ENCODE measurements at regions not wholly inside any gene's neighbourhood (a gene's known extent, or its start where the extent isn't known, plus 50 kb on each side); places are given as distances from the start of the nearest gene placed in this dataset.
A peak's percentile ranks its signal among the peaks of the same experiment; 100 is the strongest.

DNA sequence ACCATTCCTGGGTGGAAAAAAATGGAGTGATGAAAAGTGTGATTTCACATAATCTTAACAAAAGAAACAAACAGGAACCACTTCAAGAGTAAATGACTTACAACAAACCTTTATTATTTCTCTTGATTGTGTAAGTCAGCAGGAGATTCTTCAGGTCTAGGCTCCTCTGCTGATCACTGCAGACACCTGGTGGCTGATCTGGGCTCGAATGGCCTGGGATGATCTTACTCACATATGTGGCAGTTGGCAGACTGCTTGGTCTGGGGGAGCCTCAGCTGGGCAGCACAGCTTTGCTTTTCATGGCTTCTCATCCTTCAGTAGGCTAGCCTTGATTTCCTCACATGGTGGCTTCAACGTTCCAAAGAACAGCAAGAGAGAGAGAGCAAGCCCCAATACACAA, 215.4 kb upstream of the PRICKLE1 start:
- intact Hi-C loops (cut with micrococcal nuclease): no loop called here
- no peak overlapping the region for H3K4me3 ChIP-seq (replicated peaks in 1 of 2; ENCODE audit: low read depth in 1 of 2, low read length in 2 of 2)
- H3K4me1 ChIP-seq (ENCODE audit: control insufficient read depth in 1 of 2, insufficient read depth in 2 of 2, low read length in 2 of 2): no peaks in the 10 kb centered on the region
- H3K27me3 ChIP-seq (ENCODE audit: insufficient read depth, low read length): no peaks in the 10 kb centered on the region
- TF ChIP-seq TCF7L2 (IDR thresholded peaks at IDR 0.05; ENCODE audit: borderline replicate concordance, extremely low read depth, insufficient read depth, insufficient read length) (no peak), RAD21 (IDR thresholded peaks at IDR 0.05; ENCODE audit: low read depth) (peak; percentile 27; the same call in 1 of the 2 replicates), EZH2phosphoT487 (IDR thresholded peaks at IDR 0.05; ENCODE audit: borderline replicate concordance) (no peak)
- TF ChIP-seq, protein P1, sequence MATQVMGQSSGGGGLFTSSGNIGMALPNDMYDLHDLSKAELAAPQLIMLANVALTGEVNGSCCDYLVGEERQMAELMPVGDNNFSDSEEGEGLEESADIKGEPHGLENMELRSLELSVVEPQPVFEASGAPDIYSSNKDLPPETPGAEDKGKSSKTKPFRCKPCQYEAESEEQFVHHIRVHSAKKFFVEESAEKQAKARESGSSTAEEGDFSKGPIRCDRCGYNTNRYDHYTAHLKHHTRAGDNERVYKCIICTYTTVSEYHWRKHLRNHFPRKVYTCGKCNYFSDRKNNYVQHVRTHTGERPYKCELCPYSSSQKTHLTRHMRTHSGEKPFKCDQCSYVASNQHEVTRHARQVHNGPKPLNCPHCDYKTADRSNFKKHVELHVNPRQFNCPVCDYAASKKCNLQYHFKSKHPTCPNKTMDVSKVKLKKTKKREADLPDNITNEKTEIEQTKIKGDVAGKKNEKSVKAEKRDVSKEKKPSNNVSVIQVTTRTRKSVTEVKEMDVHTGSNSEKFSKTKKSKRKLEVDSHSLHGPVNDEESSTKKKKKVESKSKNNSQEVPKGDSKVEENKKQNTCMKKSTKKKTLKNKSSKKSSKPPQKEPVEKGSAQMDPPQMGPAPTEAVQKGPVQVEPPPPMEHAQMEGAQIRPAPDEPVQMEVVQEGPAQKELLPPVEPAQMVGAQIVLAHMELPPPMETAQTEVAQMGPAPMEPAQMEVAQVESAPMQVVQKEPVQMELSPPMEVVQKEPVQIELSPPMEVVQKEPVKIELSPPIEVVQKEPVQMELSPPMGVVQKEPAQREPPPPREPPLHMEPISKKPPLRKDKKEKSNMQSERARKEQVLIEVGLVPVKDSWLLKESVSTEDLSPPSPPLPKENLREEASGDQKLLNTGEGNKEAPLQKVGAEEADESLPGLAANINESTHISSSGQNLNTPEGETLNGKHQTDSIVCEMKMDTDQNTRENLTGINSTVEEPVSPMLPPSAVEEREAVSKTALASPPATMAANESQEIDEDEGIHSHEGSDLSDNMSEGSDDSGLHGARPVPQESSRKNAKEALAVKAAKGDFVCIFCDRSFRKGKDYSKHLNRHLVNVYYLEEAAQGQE (IDR thresholded peaks at IDR 0.05; ENCODE audit: low read depth): no peak
- H3K9ac ChIP-seq (ENCODE audit: low read length): no peak overlapping the region
- ATAC-seq (0 out of 2 replicates have a peak, but pooled peaks have one; percentile 32), DNase-seq (ENCODE audit: low read depth, low spot score) (no peak)
- RAD21 ChIA-PET (ENCODE audit: low non-redundant PET in 1 of 2, low total read pairs in 2 of 2, uncharacterized antibody in 2 of 2, unreplicated experiment in 2 of 2): no interaction called here
- POLR2A ChIA-PET: no interaction called here
- H3K9me2 ChIP-seq (ENCODE audit: insufficient read depth): no peaks in the 10 kb centered on the region
- no peaks in the 10 kb centered on the region for H3K9me3 ChIP-seq (ENCODE audit: control insufficient read depth in 1 of 2, insufficient read depth in 1 of 2, low read depth in 1 of 2, low read length in 2 of 2)
- BruUV-seq (replicated peaks): no TSS peak
- H3K79me2 ChIP-seq (ENCODE audit: insufficient read depth, low read length): no peaks in the 10 kb centered on the region
- H3K27ac ChIP-seq (ENCODE audit: low read depth, low read length): no peak overlapping the region
- CTCF ChIA-PET: no interaction called here
- no peak overlapping the region for H2AFZ ChIP-seq (ENCODE audit: low read depth, low read length, poor library complexity, severe bottlenecking)
- H3K4me2 ChIP-seq (ENCODE audit: low read length): no peak overlapping the region
- H4K20me1 ChIP-seq (ENCODE audit: insufficient read depth): no peaks in the 10 kb centered on the region
- H3K36me3 ChIP-seq (ENCODE audit: control insufficient read depth in 1 of 2, insufficient read depth in 2 of 2, low read length in 2 of 2): no peaks in the 10 kb centered on the region

DNA sequence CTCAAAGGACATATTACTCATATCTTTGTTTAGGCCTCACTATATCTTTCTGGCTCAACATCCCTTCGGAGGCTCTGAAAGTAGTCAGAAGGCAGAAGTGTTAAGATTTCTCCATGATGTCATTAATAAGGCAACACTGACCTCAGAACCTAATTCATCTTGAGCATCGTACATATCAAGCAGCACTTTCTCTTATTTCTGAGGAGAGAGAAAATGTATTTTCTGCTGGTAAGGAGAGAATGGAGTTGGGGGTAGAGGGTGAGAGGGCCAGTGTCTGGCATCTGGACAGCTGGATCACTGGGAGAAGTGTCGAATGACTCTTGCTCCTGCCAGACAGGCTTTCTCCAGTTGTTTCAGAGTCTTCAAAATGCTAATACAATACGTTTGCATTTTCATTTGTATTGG, 213.2 kb upstream of the PRICKLE1 start:
- Histone ChIP-seq H3K9me3 (ENCODE audit: control insufficient read depth in 1 of 2, insufficient read depth in 1 of 2, low read depth in 1 of 2, low read length in 2 of 2) (no peaks in the 10 kb centered on the region), H4K20me1 (ENCODE audit: insufficient read depth) (no peaks in the 10 kb centered on the region), H3K9ac (ENCODE audit: low read length) (no peak overlapping the region), H3K27ac (ENCODE audit: low read depth, low read length) (no peak overlapping the region), H3K36me3 (ENCODE audit: control insufficient read depth in 1 of 2, insufficient read depth in 2 of 2, low read length in 2 of 2) (no peaks in the 10 kb centered on the region), H3K4me1 (ENCODE audit: control insufficient read depth in 1 of 2, insufficient read depth in 2 of 2, low read length in 2 of 2) (no peaks in the 10 kb centered on the region), H3K79me2 (ENCODE audit: insufficient read depth, low read length) (no peaks in the 10 kb centered on the region), H3K27me3 (ENCODE audit: insufficient read depth, low read length) (no peaks in the 10 kb centered on the region), H3K4me2 (ENCODE audit: low read length) (no peak overlapping the region), H3K9me2 (ENCODE audit: insufficient read depth) (no peaks in the 10 kb centered on the region), H2AFZ (ENCODE audit: low read depth, low read length, poor library complexity, severe bottlenecking) (no peak overlapping the region), H3K4me3 (replicated peaks in 1 of 2; ENCODE audit: low read depth in 1 of 2, low read length in 2 of 2) (no peak overlapping the region)
- CTCF ChIA-PET: no interaction called here
- BruUV-seq (replicated peaks): no TSS peak
- DNase-seq (ENCODE audit: low read depth, low spot score): no peak
- POLR2A ChIA-PET: no interaction called here
- intact Hi-C loops (cut with micrococcal nuclease): loop anchor here (2.0 kb wide), 1 partner anchor 16 kb away; no protein-coding TSS in a partner anchor
- TF ChIP-seq SIN3A (IDR thresholded peaks at IDR 0.05; ENCODE audit: low read depth) (no peak), RAD21 (IDR thresholded peaks at IDR 0.05; ENCODE audit: low read depth) (no peak), FOSL1 (IDR thresholded peaks at IDR 0.05; ENCODE audit: low read depth) (no peak), SP1 (IDR thresholded peaks at IDR 0.05; ENCODE audit: low read depth) (no peak), EGR1 (IDR thresholded peaks at IDR 0.05; ENCODE audit: low read depth) (no peak), ZNF274 (IDR thresholded peaks at IDR 0.05; ENCODE audit: low read depth, low read length) (no peak), EZH2 (IDR thresholded peaks at IDR 0.05) (no peak), CEBPB (IDR thresholded peaks at IDR 0.05; ENCODE audit: low read depth) (no peak), ELF1 (IDR thresholded peaks at IDR 0.05; ENCODE audit: borderline replicate concordance, low read depth) (no peak)
- TF ChIP-seq, protein P2, sequence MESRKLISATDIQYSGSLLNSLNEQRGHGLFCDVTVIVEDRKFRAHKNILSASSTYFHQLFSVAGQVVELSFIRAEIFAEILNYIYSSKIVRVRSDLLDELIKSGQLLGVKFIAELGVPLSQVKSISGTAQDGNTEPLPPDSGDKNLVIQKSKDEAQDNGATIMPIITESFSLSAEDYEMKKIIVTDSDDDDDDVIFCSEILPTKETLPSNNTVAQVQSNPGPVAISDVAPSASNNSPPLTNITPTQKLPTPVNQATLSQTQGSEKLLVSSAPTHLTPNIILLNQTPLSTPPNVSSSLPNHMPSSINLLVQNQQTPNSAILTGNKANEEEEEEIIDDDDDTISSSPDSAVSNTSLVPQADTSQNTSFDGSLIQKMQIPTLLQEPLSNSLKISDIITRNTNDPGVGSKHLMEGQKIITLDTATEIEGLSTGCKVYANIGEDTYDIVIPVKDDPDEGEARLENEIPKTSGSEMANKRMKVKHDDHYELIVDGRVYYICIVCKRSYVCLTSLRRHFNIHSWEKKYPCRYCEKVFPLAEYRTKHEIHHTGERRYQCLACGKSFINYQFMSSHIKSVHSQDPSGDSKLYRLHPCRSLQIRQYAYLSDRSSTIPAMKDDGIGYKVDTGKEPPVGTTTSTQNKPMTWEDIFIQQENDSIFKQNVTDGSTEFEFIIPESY (IDR thresholded peaks at IDR 0.05; ENCODE audit: extremely low read depth, insufficient replicate concordance, low read length): no peak
- no peak for ATAC-seq
- RAD21 ChIA-PET (ENCODE audit: low non-redundant PET in 1 of 2, low total read pairs in 2 of 2, uncharacterized antibody in 2 of 2, unreplicated experiment in 2 of 2): no interaction called here
